A673 (cell line): ENCODE measurements at regions not wholly inside any gene's neighbourhood (a gene's known extent, or its start where the extent isn't known, plus 50 kb on each side); places are given as distances from the start of the nearest gene placed in this dataset.

Source experiments
- BruUV-seq: library from RNA; stranded (reverse); fragments of 400-500 nt; replicated peaks from 2 replicates; lab custom pipeline; 2021; lab: Mats Ljungman, UMichigan
- CTCF ChIA-PET: fragments of 300-600 bp; sonication (Branson Sonifier 250); formaldehyde crosslinking; loops from one replicate; lab custom pipeline; 2022; ENCODE audit warnings: antibody characterized with exemption; lab: Charles Lee
- POLR2A ChIA-PET: fragments of 300-600 bp; sonication (Branson Sonifier 250); formaldehyde crosslinking; loops from one replicate; lab custom pipeline; 2022; ENCODE audit warnings: antibody characterized with exemption; ENCODE audit not compliant: low non-redundant PET; lab: Charles Lee
- DNase-seq: peaks from one replicate; pipeline ENCODE4 v3.0.0-alpha.2; 2015; ENCODE audit warnings: low spot score
- H3K27ac ChIP-seq: fragments of 200-600 bp; sonication (generic); 2 replicates; pipeline ENCODE4 v1.5.1; 2016; ENCODE audit warnings: mixed run types, low read depth, mild to moderate bottlenecking, mixed read lengths, antibody characterized with exemption, low read length; ENCODE audit not compliant: poor library complexity, severe bottlenecking
- H3K27me3 ChIP-seq: fragments of 200-600 bp; sonication (generic); replicated peaks from 2 replicates; pipeline ENCODE4 v1.6.1; 2017; ENCODE audit warnings: mixed run types, low read depth, mild to moderate bottlenecking, mixed read lengths, antibody characterized with exemption, low read length; ENCODE audit not compliant: insufficient read depth, poor library complexity
- H3K36me3 ChIP-seq: fragments of 200-600 bp; sonication (generic); 2 replicates; pipeline ENCODE4 v1.6.1; 2016; ENCODE audit warnings: mixed run types, mild to moderate bottlenecking, mixed read lengths, antibody characterized with exemption, low read length; ENCODE audit not compliant: insufficient read depth, poor library complexity, severe bottlenecking
- H3K4me1 ChIP-seq: fragments of 200-600 bp; sonication (generic); 2 replicates; pipeline ENCODE4 v1.6.1; 2017; ENCODE audit warnings: mixed run types, mild to moderate bottlenecking, mixed read lengths, antibody characterized with exemption, low read length; ENCODE audit not compliant: insufficient read depth, poor library complexity, severe bottlenecking
- H3K4me3 ChIP-seq: fragments of 200-600 bp; sonication (generic); 2 replicates; pipeline ENCODE4 v1.5.1; 2016; ENCODE audit warnings: low read depth, mixed run types, mild to moderate bottlenecking, mixed read lengths, low read length; ENCODE audit not compliant: poor library complexity, severe bottlenecking
- H3K9me3 ChIP-seq: fragments of 200-600 bp; sonication (generic); 2 replicates; pipeline ENCODE4 v1.6.1; 2016; ENCODE audit warnings: mixed run types, low read depth, mild to moderate bottlenecking, mixed read lengths, antibody characterized with exemption, low read length; ENCODE audit not compliant: poor library complexity, severe bottlenecking
- EZH2 ChIP-seq: fragments of 200-600 bp; sonication (generic); IDR thresholded peaks from 2 replicates; pipeline ENCODE4 v1.6.1; 2017; ENCODE audit warnings: borderline replicate concordance, low read depth, mild to moderate bottlenecking, mixed read lengths, antibody characterized with exemption, low read length; ENCODE audit not compliant: poor library complexity, severe bottlenecking
- intact Hi-C: fragments of 100-400 bp; cut with micrococcal nuclease; formaldehyde crosslinking; loops from one replicate; pipeline ENCODE4 v1.10.0; 2022; ENCODE audit not compliant: unreplicated experiment
- TF ChIP-seq, protein P1 (sequence below): fragments of 300-800, 200-600 bp; sonication (generic); conservative IDR thresholded peaks from 2 replicates; pipeline ENCODE4 v1.5.1; 2017; ENCODE audit warnings: low read depth, mild to moderate bottlenecking, antibody characterized with exemption, low read length, moderate library complexity, mixed read lengths

DNA sequence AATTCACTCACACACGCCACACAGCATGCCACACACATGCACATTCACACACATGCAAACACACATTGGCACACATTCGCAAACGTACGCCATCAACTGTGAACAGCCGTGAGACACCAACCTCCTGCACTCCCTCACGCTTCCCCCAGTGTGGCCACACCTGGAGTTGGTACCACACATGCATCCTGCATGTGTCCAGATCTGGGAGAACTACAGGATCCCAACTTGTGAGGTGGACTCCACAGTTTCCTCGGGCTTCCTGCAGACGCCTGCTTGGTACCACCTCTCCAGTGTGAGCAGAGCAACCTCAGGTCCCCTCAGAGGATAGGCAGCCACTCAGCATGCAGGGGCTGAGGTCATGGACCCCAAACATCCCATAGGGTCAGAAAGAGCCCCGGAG, 239.0 kb downstream of the EIPR1 start:
- Histone ChIP-seq H3K27me3 (no peaks in the 10 kb centered on the region), H3K9me3 (no peaks in the 10 kb centered on the region), H3K4me1 (peaks cover 20% of the 10 kb centered on the region), H3K27ac (no peak overlapping the region), H3K36me3 (no peaks in the 10 kb centered on the region), H3K4me3 (no peak overlapping the region)
- no peak for DNase-seq
- TF ChIP-seq, protein P1, sequence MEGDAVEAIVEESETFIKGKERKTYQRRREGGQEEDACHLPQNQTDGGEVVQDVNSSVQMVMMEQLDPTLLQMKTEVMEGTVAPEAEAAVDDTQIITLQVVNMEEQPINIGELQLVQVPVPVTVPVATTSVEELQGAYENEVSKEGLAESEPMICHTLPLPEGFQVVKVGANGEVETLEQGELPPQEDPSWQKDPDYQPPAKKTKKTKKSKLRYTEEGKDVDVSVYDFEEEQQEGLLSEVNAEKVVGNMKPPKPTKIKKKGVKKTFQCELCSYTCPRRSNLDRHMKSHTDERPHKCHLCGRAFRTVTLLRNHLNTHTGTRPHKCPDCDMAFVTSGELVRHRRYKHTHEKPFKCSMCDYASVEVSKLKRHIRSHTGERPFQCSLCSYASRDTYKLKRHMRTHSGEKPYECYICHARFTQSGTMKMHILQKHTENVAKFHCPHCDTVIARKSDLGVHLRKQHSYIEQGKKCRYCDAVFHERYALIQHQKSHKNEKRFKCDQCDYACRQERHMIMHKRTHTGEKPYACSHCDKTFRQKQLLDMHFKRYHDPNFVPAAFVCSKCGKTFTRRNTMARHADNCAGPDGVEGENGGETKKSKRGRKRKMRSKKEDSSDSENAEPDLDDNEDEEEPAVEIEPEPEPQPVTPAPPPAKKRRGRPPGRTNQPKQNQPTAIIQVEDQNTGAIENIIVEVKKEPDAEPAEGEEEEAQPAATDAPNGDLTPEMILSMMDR = no peak
- no peak for TF ChIP-seq EZH2
- POLR2A ChIA-PET = no interaction called here
- CTCF ChIA-PET = no interaction called here
- BruUV-seq = no TSS peak
- intact Hi-C loops = no loop called here

DNA sequence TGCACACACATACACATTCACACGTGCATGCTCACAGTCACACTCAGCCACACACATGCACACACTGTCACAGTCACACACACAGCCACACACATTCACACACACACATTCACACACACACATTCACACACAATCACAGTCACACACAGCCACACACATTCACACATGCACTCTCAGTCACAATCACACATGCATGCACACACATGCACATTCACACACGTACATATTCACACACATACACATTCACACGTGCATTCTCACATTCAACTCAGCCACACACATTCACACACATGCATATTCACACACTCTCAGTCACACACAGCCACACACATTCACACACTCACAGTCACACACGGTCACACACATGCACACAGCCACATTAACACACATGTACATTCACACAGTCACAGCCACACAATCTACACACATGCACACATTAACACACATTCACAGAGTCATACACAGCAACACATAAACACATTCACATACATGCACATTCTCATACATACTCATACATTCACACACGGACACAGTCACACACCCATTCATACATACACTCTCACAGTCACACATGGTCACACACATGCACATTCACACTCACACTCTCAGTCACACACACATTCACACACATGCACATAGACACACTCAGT, 239.8 kb downstream of the EIPR1 start:
- no peak for TF ChIP-seq EZH2
- TF ChIP-seq, protein P1 = no peak
- ChIA-PET CTCF (no interaction called here), POLR2A (no interaction called here)
- Histone ChIP-seq H3K27ac (no peak overlapping the region), H3K9me3 (no peaks in the 10 kb centered on the region), H3K4me3 (no peak overlapping the region), H3K27me3 (no peaks in the 10 kb centered on the region), H3K36me3 (no peaks in the 10 kb centered on the region), H3K4me1 (peaks cover 12% of the 10 kb centered on the region)
- no peak for DNase-seq
- intact Hi-C loops = no loop called here
- no TSS peak for BruUV-seq

DNA sequence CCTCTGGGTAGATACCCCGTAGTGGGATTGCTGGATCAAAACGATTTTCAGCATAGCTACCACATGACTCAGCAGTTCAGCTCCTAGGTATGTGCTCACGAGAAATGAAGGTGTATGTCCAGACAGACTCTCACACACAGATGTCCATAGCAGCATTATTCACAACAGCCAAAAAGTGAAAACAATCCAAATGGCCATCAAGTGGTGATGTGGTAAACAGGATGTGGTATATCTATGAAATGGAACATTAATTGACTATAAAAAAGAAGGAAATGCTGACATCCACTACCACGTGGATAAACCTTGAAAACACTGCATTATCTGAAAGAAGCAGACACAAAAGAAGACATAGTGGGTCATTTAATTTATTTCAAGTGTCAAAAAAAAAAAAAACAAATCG, 241.9 kb downstream of the EIPR1 start:
- POLR2A ChIA-PET = no interaction called here
- no TSS peak for BruUV-seq
- TF ChIP-seq, protein P1 = no peak
- DNase-seq = no peak
- no peaks in the 10 kb centered on the region for H3K9me3 ChIP-seq
- H3K27me3 ChIP-seq = no peaks in the 10 kb centered on the region
- H3K4me1 ChIP-seq = peaks cover 27% of the 10 kb centered on the region
- CTCF ChIA-PET = no interaction called here
- no peak overlapping the region for H3K4me3 ChIP-seq
- no peaks in the 10 kb centered on the region for H3K36me3 ChIP-seq
- no peak overlapping the region for H3K27ac ChIP-seq
- intact Hi-C loops = no loop called here
